ES-I3 (cell line): ENCODE measurements at regions not wholly inside any gene's neighbourhood (a gene's known extent, or its start where the extent isn't known, plus 50 kb on each side); places are given as distances from the start of the nearest gene placed in this dataset.
"Not testable (repeated sequence)": the region's sequence is repeated elsewhere in the genome, so short reads cannot be mapped to it uniquely, and the experiment has no call there.

Source experiments
- H3K36me3 ChIP-seq: 2 replicates; pipeline ENCODE4 v1.6.1; 2013; ENCODE audit warnings: mild to moderate bottlenecking, low read length, control low read depth, moderate library complexity; ENCODE audit not compliant: insufficient read depth
- H3K4me1 ChIP-seq: 2 replicates; pipeline ENCODE4 v1.6.1; 2013; ENCODE audit warnings: mild to moderate bottlenecking, control low read depth, low read length; ENCODE audit not compliant: insufficient read depth
- H3K9ac ChIP-seq: 2 replicates; pipeline ENCODE4 v1.6.1; 2013; ENCODE audit warnings: low read depth, mild to moderate bottlenecking, low read length, moderate library complexity
- H3K9me3 ChIP-seq: 2 replicates; pipeline ENCODE4 v1.6.1; 2013; ENCODE audit warnings: mild to moderate bottlenecking, low read length, moderate library complexity; ENCODE audit not compliant: control insufficient read depth, insufficient read depth

- Histone ChIP-seq H3K4me1 (peaks cover 13% of the 10 kb centered on the region; the same call in 1 of the 2 replicates), H3K9ac (no peak overlapping the region), H3K9me3 (no peaks in the 10 kb centered on the region), H3K36me3 (no peaks in the 10 kb centered on the region)
Observed at GRCh38 chr6:8170245-8170644, 67.9 kb upstream of the EEF1E1 start.

DNA sequence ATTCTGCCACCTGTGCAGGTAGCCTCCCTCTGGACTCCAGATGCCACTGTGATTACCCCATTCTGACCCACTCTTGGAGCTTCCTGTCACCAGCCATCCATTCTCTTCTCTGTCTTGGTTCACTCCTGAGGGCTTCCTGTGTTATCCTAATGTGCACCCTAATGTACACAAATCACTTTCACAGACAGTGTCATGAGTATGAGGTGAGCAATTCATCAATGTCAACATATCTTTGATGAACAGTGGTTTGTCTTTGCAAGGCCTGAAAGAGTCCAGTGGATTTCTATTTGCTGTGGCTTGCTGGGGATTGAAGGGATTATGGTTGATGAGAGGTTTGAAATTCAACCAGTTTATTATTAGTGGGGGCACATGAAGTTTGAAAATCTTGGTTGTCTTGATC is 63.8 kb upstream of the EEF1E1 start:
- Histone ChIP-seq H3K36me3 (no peaks in the 10 kb centered on the region), H3K4me1 (0 out of 2 replicates have a peak, but pooled peaks cover 6% of the 10 kb centered on the region), H3K9me3 (no peaks in the 10 kb centered on the region), H3K9ac (no peak overlapping the region)

DNA sequence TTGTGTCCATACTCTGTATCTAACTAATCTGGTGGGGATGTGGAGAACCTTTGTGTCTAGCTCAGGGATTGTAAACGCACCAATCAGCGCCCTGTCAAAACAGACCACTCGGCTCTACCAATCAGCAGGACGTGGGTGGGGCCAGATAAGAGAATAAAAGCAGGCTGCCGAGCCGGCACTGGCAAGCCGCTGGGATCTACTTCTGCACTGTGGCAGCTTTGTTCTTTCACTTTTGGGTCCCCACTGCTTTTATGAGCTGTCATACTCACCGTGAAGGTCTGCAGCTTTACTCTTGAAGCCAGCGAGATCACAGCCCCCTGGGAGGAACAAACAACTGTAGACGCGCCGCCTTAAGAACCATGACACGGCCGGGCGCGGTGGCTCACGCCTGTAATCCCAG is 62.7 kb upstream of the EEF1E1 start:
- not testable (repeated sequence) for H3K9ac ChIP-seq, H3K9me3 ChIP-seq, H3K36me3 ChIP-seq, H3K4me1 ChIP-seq

GRCh38 chr6:8164281-8164680 is 61.9 kb upstream of the EEF1E1 start:
- H3K36me3 ChIP-seq, H3K9ac ChIP-seq, H3K9me3 ChIP-seq, H3K4me1 ChIP-seq: not testable (repeated sequence)

DNA sequence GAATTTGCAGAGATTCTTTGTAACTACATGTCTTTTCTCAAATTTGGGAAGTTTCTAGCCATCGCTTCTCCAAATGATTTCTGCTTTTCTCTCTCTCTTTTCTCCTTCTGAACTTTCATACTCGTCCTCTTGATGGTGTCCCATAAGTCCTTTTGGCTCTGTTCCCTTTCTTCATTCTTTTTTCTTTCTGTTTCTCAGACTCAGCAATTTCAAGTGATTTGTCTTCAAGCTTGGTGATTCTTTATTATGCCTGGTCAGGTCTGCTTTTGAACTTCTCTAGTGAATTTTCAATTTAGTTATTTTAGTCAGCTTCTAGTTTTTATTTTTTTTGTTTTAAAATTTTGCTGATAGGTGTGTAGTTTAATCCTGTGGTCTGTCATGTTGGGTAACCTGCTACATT is 57.6 kb upstream of the EEF1E1 start:
- Histone ChIP-seq H3K4me1 (no peaks in the 10 kb centered on the region), H3K9me3 (no peaks in the 10 kb centered on the region), H3K9ac (no peak overlapping the region), H3K36me3 (no peaks in the 10 kb centered on the region)

DNA sequence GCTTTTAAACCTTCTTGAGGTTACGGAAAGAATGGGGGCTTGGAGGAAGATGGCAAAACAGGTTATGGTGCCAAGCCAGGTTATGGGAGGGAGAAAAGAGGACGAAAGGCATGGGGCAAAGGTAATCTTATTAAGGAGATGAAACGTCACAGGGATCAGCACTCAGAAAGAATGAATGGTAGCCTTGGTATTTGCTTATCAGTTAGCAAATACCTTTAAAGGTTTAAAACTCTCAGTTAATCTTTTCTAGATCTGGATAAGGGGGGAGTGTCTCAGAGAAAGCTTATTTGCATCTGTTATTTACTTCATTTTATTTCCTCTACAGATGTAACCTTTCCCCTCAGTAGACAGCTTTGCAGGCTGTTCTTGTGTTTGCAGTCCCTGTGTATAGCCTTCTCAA is 55.5 kb upstream of the EEF1E1 start:
- H3K36me3 ChIP-seq, result no peaks in the 10 kb centered on the region
- H3K9me3 ChIP-seq, result no peaks in the 10 kb centered on the region
- no peaks in the 10 kb centered on the region for H3K4me1 ChIP-seq

GRCh38 chr6:8155259-8156012 is 53.1 kb upstream of the EEF1E1 start:
- H3K4me1 ChIP-seq, result no peaks in the 10 kb centered on the region
- H3K9me3 ChIP-seq, result no peaks in the 10 kb centered on the region
- H3K36me3 ChIP-seq, result no peaks in the 10 kb centered on the region
- H3K9ac ChIP-seq, result no peak overlapping the region

More for the DNA sequence above, 55.5 kb upstream of the EEF1E1 start:
- H3K9ac ChIP-seq, result no peak overlapping the region
